Embryonic facial prominence (tissue), 1 donor: ENCODE measurements at regions not wholly inside any gene's neighbourhood (a gene's known extent, or its start where the extent isn't known, plus 50 kb on each side); places are given as distances from the start of the nearest gene placed in this dataset.

Source experiments
- DNase-seq: peaks from one replicate; pipeline ENCODE4 v3.0.0-alpha.2; 2016; ENCODE audit errors: extremely low spot score

- DNase-seq: no peak
Measured at GRCh38 chr18:77517901-77518300, 268.3 kb downstream of the GALR1 start.

DNA sequence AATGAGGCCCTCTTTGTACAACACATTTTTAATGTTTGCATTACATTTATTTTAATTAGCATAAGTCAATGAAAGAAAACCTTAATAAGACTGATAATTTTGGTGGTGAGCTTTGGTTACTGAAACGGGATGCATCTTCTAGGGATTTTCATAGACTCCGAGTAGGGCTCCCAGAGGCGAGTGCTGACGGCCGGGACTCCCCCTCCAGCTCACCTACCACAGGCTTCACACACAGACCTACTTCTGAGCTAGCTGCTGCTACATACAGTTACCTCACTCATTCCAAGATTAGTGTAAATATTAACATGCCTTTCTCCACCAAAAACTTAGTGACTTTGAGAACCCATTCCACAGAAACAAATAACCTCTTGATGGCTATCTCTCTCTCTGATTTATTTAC, 271.1 kb downstream of the GALR1 start:
- DNase-seq: no peak

DNA sequence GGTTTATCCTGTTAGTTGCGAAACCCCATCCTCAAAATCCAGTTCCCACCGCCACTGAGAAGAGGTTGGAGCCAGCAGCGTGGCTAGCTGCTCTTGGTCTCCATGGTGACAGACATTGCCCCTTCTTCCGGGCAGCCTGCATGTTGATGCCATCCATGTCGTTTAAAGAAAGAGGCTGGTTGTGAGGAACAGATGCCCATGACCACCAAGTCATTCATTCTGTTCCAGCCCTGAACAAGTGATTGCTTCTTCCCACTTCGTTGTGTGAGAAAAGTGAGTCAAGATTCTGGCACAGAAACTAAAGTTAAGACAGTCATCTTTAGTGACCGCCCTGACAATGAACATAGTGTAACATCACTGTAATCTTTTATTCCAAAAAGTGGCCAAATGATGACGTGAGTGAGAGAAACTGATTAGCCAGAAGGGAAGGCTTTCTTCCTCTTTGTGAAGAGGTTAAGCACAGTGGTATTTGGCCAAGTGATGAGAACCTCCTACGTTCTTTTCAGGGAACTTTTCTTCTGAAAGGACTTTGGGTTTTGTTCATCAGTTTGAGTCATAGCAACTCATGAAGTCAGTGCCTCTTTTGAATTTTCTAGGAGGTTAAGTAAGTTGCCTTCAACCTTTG, 272.5 kb downstream of the GALR1 start:
- DNase-seq: no peak

- DNase-seq: no peak
Measured at GRCh38 chr18:77524909-77525308, 275.3 kb downstream of the GALR1 start.

GRCh38 chr18:77526962-77527361, 277.3 kb downstream of the GALR1 start:
- no peak for DNase-seq

- DNase-seq: no peak
Measured at GRCh38 chr18:77528872-77529271, 279.2 kb downstream of the GALR1 start.

GRCh38 chr18:77529492-77530176, 280.0 kb downstream of the GALR1 start:
- no peak for DNase-seq

DNA sequence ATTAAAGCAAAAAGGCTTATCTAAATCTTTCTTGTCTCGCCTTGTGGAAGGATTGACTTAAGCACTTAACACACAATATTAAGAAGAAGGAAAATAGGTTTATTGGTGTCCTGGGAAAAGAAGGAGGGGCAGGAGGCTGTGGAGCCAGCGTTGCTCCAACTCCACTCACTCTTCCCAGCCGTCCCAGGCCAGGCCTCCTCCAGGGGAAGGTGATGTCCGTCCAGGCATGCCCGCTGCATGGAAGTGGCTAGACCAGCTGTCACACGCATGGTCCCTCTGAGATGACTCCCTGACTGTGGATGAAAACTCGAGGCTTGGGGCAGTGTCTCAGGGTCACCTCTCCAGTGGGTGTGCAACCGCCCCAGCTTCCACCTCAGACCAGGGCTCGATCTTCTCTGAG, 281.1 kb downstream of the GALR1 start:
- DNase-seq: no peak

- DNase-seq: no peak
Measured at GRCh38 chr18:77539860-77540259, 290.2 kb downstream of the GALR1 start.

DNA sequence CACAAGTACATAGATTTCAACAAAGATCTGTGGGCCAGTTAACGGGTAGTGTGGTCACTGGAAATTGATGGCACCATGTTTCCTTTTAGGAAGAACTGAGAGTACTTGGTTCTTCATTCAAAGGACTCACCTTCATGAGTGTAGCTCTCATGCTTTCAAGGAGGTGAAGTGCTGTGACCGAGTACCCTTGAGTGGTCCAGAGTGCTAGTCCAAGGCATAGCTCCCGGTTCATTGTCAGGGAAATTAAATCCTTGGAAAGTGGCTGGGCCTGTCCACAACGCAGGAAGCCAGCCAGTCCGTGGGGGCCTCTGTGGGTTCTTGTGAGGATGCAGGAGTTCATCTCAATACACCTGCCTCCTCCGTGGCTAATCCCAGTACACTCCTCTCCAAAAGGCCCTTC, 295.1 kb downstream of the GALR1 start:
- no peak for DNase-seq

- DNase-seq: no peak
Measured at GRCh38 chr18:77547757-77548156, 298.1 kb downstream of the GALR1 start.

DNA sequence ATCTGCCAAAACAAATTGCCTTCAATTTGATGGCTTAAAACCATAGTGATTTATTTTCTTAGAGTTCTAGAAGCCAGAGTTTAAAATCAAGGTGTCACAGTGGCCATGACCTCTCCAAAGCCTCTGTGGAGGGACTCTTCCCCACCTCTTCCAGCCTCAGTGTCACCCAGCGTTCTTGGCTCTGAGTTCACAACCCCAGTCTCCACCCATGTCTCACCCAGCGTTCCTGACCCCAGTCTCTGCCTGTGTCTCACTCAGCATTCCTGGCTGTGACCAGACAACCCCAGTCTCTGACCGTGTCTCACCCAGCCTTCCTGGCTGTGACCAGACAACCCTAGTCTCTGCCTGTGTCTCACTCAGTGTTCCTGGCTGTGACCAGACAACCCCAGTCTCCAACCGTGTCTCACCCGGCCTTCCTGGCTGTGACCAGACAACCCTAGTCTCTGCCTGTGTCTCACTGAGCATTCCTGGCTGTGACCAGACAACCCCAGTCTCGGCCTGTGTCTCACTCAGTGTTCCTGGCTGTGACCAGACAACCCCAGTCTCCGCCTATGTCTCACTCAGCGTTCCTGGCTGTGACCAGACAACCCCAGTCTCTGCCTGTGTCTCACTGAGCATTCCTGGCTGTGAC, 299.3 kb downstream of the GALR1 start:
- DNase-seq: no peak

DNA sequence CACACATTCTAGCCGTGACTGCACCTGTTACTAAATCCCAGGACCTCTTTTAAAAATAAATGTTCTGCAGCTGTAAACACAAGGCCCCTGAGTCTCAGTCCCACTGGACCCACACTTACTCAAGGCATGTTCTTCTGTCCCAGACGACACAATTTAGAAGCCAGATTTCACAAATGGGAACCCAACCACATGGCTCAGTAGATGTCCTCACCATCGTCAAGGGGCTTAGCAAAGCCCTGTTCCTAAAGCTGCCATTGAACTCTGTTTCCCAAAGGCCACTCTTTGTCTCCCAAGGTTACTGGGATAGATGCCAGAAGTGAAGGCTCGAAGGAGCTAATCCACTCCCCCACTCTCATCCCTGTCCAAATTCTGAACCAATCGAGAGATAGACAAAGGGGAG, 301.0 kb downstream of the GALR1 start:
- no peak for DNase-seq

DNA sequence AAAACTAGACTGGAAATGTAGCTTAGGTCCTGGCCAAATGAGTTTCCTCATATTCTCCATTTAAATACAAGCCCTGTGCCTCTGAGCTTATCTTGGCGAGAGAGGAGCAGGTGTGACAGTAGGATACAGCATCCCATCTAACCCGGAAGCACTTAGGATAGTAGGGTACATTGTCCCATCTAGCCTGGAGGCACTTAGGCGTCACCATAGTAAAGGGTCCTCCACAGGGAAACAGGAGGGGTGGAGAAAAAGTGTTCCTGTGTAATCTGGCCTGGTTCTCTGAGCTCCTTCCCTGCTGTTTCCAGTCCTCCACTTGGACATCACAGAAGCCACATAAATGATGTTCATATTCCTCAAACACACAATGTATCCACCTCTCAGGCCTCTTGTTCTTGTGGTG, 301.4 kb downstream of the GALR1 start:
- no peak for DNase-seq

- DNase-seq: no peak
Measured at GRCh38 chr18:77552945-77553344, 303.3 kb downstream of the GALR1 start.

- no peak for DNase-seq
Measured at GRCh38 chr18:77554061-77554460, 304.4 kb downstream of the GALR1 start.

GRCh38 chr18:77557046-77557587, 307.5 kb downstream of the GALR1 start:
- DNase-seq: peak; percentile 7

DNA sequence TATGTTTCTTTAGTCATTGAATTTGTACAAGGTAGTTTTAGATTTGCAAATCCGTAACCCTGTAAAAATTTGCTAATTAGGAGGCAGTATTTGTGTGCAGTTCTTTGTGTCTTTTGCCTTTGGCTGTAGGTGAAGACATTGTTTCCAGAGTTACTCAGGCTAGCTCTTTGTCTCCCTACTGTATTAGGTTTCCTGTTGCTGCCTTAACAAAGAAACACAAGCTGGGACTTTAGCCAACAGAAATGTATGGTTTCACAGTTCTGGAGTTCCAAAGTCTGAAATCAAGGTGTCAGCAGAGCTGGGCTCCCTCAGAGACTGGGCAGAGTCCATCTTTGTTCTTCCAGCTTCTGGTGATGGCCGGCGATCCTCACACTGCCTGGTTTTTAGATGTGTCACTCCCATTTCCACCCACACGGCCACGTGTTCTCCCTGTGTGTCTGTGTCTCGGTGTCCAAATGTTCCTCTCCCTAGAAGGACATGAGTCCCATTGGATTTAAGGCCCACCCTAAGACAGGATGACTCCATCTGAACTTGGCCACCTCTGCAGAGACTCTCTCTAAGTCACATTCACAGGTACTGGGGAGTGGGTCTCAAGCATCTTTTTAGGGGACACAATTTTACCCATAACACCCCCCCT, 309.7 kb downstream of the GALR1 start:
- DNase-seq: no peak

GRCh38 chr18:77560341-77560992, 310.8 kb downstream of the GALR1 start:
- no peak for DNase-seq

DNA sequence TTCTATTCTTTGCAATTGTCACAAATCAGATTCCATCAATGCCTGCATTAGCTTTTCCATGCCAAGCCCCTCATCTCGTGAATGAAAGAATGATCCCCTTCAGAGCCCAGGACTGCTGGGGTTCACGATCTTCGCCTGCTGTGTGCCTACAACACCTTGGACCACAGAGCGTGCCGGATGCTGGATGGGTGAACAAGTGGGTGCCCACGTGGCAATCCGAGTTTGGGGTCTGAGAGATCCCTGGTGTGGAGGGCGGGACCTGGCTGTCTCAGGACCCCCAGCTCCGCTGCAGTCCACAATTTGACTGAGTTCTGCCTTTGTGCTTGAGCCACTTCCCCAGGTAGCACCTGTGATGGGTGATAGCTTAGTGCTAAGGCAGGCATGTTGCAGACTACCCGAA, 317.0 kb downstream of the GALR1 start:
- DNase-seq: no peak

DNA sequence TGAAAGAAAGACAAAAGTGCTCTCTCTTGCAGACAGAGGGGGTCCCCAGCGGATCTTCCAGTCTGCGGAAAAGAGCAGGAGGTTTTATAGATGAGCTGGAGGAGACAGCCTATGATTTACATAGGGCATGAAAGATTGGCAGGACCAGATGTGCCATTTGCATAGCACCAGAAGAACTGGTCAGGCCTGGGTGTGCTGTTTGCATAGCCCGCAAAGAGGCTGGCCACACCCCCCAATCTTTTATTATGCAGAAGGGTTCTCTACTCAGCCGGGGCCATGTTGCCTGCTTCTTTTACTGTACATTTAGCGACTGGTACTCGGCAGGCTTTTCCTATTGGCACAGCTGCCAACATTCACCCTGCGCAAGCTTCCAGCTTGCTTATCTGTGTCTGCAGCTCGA, 317.6 kb downstream of the GALR1 start:
- no peak for DNase-seq

DNA sequence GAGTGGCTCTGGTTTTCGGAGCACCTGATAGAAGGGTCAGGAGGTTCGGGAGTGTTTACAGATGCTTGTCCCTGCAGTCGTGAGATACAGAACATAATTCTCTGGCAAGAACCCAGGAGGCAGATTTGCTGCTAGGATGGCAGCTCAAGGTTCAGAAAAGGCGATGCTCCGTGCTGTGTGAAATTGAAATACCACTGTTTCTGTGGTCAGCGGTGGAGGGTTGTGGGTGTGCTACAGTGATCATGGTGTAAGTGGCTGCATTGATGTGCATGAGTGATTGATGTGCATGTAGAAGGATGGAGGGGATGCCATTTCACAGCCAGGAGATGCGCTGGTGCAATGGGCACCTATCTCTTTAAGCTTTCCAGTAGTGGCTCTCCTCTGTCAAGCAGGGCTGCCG, 322.1 kb downstream of the GALR1 start:
- DNase-seq: no peak
